HEK293 (cell line): ENCODE measurements at regions not wholly inside any gene's neighbourhood (a gene's known extent, or its start where the extent isn't known, plus 50 kb on each side); places are given as distances from the start of the nearest gene placed in this dataset.

Experiments used
- SP2 ChIP-seq: fragments of 450-650 bp; formaldehyde crosslinking; IDR thresholded peaks from 2 replicates; pipeline ENCODE4 v1.5.1; 2016; ENCODE audit warnings: missing biosample characterization, missing genetic modification characterization
- TF ChIP-seq, protein P1 (sequence below): fragments of 450-650 bp; formaldehyde crosslinking; IDR thresholded peaks from 2 replicates; pipeline ENCODE4 v1.5.1; 2016; ENCODE audit warnings: missing biosample characterization, missing genetic modification characterization

DNA sequence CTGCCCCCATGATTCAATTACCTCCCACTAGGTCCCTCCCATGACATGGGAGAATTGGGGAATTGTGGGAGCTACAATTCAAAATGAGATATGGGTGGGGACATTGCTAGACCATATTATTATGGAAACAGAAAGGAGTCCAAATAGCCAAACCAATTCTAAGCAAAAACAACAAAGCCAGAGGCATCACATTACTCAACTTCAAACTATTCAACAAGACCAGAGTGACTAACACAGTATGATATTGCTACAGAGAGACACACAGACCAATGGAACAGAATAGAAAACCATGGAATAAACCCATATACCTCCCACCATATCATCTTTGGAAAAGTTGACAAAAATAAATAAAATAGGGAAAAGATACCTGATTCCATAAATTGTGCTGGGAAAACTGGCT, 710.5 kb upstream of the CDH9 start:
- TF ChIP-seq SP2: no peak
- TF ChIP-seq, protein P1, sequence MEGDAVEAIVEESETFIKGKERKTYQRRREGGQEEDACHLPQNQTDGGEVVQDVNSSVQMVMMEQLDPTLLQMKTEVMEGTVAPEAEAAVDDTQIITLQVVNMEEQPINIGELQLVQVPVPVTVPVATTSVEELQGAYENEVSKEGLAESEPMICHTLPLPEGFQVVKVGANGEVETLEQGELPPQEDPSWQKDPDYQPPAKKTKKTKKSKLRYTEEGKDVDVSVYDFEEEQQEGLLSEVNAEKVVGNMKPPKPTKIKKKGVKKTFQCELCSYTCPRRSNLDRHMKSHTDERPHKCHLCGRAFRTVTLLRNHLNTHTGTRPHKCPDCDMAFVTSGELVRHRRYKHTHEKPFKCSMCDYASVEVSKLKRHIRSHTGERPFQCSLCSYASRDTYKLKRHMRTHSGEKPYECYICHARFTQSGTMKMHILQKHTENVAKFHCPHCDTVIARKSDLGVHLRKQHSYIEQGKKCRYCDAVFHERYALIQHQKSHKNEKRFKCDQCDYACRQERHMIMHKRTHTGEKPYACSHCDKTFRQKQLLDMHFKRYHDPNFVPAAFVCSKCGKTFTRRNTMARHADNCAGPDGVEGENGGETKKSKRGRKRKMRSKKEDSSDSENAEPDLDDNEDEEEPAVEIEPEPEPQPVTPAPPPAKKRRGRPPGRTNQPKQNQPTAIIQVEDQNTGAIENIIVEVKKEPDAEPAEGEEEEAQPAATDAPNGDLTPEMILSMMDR (tag by site-specific recombination): no peak
